H1 (cell line): ENCODE measurements at regions not wholly inside any gene's neighbourhood (a gene's known extent, or its start where the extent isn't known, plus 50 kb on each side); places are given as distances from the start of the nearest gene placed in this dataset.

ENCODE experiments used
- BACH1 ChIP-seq: IDR thresholded peaks from 2 replicates; pipeline ENCODE4 v1.6.1; 2012; ENCODE audit warnings: low read length, improper control_type of control experiment
- BRCA1 ChIP-seq: IDR thresholded peaks from 2 replicates; pipeline ENCODE4 v1.6.1; 2012; ENCODE audit warnings: low read depth, low read length, improper control_type of control experiment
- CEBPB ChIP-seq: IDR thresholded peaks from 2 replicates; pipeline ENCODE4 v1.6.1; 2012; ENCODE audit warnings: low read depth, low read length
- CHD1 ChIP-seq: IDR thresholded peaks from 2 replicates; pipeline ENCODE4 v1.6.1; 2012; ENCODE audit warnings: low read depth, low read length, improper control_type of control experiment
- CHD7 ChIP-seq: fragments of 300-600 bp; sonication (generic); IDR thresholded peaks from 2 replicates; pipeline ENCODE4 v1.7.1; 2012; ENCODE audit warnings: low read length, moderate library complexity, mild to moderate bottlenecking, inconsistent platforms; ENCODE audit not compliant: insufficient replicate concordance
- EGR1 ChIP-seq: IDR thresholded peaks from 2 replicates; pipeline ENCODE4 v1.6.1; 2011; ENCODE audit warnings: low read depth, low read length, borderline replicate concordance
- GTF2F1 ChIP-seq: IDR thresholded peaks from 2 replicates; pipeline ENCODE4 v1.6.1; 2012; ENCODE audit warnings: low read depth, low read length, improper control_type of control experiment, borderline replicate concordance
- KDM4A ChIP-seq: IDR thresholded peaks from one replicate; pipeline ENCODE4 v1.7.1; 2012; ENCODE audit warnings: low read depth, mild to moderate bottlenecking, moderate library complexity, low read length, inconsistent platforms; ENCODE audit not compliant: severe bottlenecking
- RBBP5 ChIP-seq: IDR thresholded peaks from 2 replicates; pipeline ENCODE4 v1.7.1; 2012; ENCODE audit warnings: low read depth, mild to moderate bottlenecking, inconsistent platforms, low read length, moderate library complexity, borderline replicate concordance
- SAP30 ChIP-seq: fragments of 300-600 bp; sonication (generic); IDR thresholded peaks from 2 replicates; pipeline ENCODE4 v1.7.1; 2012; ENCODE audit warnings: low read length, moderate library complexity, mild to moderate bottlenecking, inconsistent platforms; ENCODE audit not compliant: insufficient read depth, insufficient replicate concordance
- TEAD4 ChIP-seq: IDR thresholded peaks from 2 replicates; pipeline ENCODE4 v1.6.1; 2012; ENCODE audit warnings: low read depth, low read length, inconsistent platforms, mixed read lengths
- TF ChIP-seq, protein P1 (sequence below): IDR thresholded peaks from 2 replicates; pipeline ENCODE4 v1.6.1; 2011; ENCODE audit warnings: low read length, improper control_type of control experiment

- TF ChIP-seq CHD7 (no peak), EGR1 (no peak), GTF2F1 (no peak), BRCA1 (no peak), CEBPB (no peak), BACH1 (no peak), RBBP5 (no peak), SAP30 (no peak), KDM4A (no peak), TEAD4 (no peak), CHD1 (no peak)
- TF ChIP-seq, protein P1, sequence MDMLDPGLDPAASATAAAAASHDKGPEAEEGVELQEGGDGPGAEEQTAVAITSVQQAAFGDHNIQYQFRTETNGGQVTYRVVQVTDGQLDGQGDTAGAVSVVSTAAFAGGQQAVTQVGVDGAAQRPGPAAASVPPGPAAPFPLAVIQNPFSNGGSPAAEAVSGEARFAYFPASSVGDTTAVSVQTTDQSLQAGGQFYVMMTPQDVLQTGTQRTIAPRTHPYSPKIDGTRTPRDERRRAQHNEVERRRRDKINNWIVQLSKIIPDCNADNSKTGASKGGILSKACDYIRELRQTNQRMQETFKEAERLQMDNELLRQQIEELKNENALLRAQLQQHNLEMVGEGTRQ: no peak
Measured at GRCh38 chr7:106779877-106780276, 85.2 kb upstream of the PIK3CG start (continued).
